ENCODE measurements at regions not wholly inside any gene's neighbourhood (a gene's known extent, or its start where the extent isn't known, plus 50 kb on each side); places are given as distances from the start of the nearest gene placed in this dataset.

- no peak overlapping the region for H3K4me3 ChIP-seq (replicated peaks; ENCODE audit: low read depth, low read length)
- no peak for TF ChIP-seq CTCF (IDR thresholded peaks at IDR 0.05; ENCODE audit: low read depth, low read length, missing control alignments)
- DNase-seq (ENCODE audit: extremely low read depth, low read depth) = no peak
Measured at GRCh38 chr11:119918347-119918746, 189.3 kb upstream of the NECTIN1 start.

- TF ChIP-seq CTCF (IDR thresholded peaks at IDR 0.05; ENCODE audit: low read depth, low read length, missing control alignments) = no peak
- H3K4me3 ChIP-seq (replicated peaks; ENCODE audit: low read depth, low read length) = no peak overlapping the region
- DNase-seq (ENCODE audit: extremely low read depth, low read depth) = no peak
Measured at GRCh38 chr11:119916568-119916967, 187.6 kb upstream of the NECTIN1 start.

GRCh38 chr11:119912229-119912628 lies 183.2 kb upstream of the NECTIN1 start:
- no peak for TF ChIP-seq CTCF (IDR thresholded peaks at IDR 0.05; ENCODE audit: low read depth, low read length, missing control alignments)
- DNase-seq (ENCODE audit: extremely low read depth, low read depth) = no peak
- H3K4me3 ChIP-seq (replicated peaks; ENCODE audit: low read depth, low read length) = no peak overlapping the region

- no peak overlapping the region for H3K4me3 ChIP-seq (replicated peaks; ENCODE audit: low read depth, low read length)
- TF ChIP-seq CTCF (IDR thresholded peaks at IDR 0.05; ENCODE audit: low read depth, low read length, missing control alignments) = no peak
- no peak for DNase-seq (ENCODE audit: extremely low read depth, low read depth)
Measured at GRCh38 chr11:119910650-119911049, 181.7 kb upstream of the NECTIN1 start.

GRCh38 chr11:119910051-119910450 lies 181.1 kb upstream of the NECTIN1 start:
- H3K4me3 ChIP-seq (replicated peaks; ENCODE audit: low read depth, low read length) = no peak overlapping the region
- no peak for DNase-seq (ENCODE audit: extremely low read depth, low read depth)

GRCh38 chr11:119909495-119909894 lies 180.5 kb upstream of the NECTIN1 start:
- TF ChIP-seq CTCF (IDR thresholded peaks at IDR 0.05; ENCODE audit: low read depth, low read length, missing control alignments) = no peak
- H3K4me3 ChIP-seq (replicated peaks; ENCODE audit: low read depth, low read length) = no peak overlapping the region
- DNase-seq (ENCODE audit: extremely low read depth, low read depth) = no peak

More at GRCh38 chr11:119910051-119910450, 181.1 kb upstream of the NECTIN1 start:
- TF ChIP-seq CTCF (IDR thresholded peaks at IDR 0.05; ENCODE audit: low read depth, low read length, missing control alignments) = no peak

GRCh38 chr11:119909077-119909476 lies 180.1 kb upstream of the NECTIN1 start:
- DNase-seq (ENCODE audit: extremely low read depth, low read depth) = no peak
- no peak overlapping the region for H3K4me3 ChIP-seq (replicated peaks; ENCODE audit: low read depth, low read length)
- no peak for TF ChIP-seq CTCF (IDR thresholded peaks at IDR 0.05; ENCODE audit: low read depth, low read length, missing control alignments)

Data from HFF-Myc (cell line).